Esophagus muscularis mucosa (tissue), 3 donors: ENCODE measurements at regions not wholly inside any gene's neighbourhood (a gene's known extent, or its start where the extent isn't known, plus 50 kb on each side); places are given as distances from the start of the nearest gene placed in this dataset.

Source experiments
- POLR2A ChIP-seq: fragments of 450-650 bp; IDR thresholded peaks from one replicate; pipeline ENCODE4 v1.6.1; 2017; ENCODE audit warnings: antibody characterized with exemption, moderate library complexity, mild to moderate bottlenecking, low read depth
- TF ChIP-seq, protein P1 (sequence below), 3 experiments: fragments of 200-600 bp in 2 of 3; fragments of 450-650 bp in 1 of 3; sonication (generic) in 2 of 3; IDR thresholded peaks; one replicate each; pipeline ENCODE4 v1.5.1; 2017 to 2019; ENCODE audit warnings: antibody characterized with exemption in 3 of 3, mild to moderate bottlenecking in 2 of 3, moderate library complexity in 1 of 3

- TF ChIP-seq, protein P1, sequence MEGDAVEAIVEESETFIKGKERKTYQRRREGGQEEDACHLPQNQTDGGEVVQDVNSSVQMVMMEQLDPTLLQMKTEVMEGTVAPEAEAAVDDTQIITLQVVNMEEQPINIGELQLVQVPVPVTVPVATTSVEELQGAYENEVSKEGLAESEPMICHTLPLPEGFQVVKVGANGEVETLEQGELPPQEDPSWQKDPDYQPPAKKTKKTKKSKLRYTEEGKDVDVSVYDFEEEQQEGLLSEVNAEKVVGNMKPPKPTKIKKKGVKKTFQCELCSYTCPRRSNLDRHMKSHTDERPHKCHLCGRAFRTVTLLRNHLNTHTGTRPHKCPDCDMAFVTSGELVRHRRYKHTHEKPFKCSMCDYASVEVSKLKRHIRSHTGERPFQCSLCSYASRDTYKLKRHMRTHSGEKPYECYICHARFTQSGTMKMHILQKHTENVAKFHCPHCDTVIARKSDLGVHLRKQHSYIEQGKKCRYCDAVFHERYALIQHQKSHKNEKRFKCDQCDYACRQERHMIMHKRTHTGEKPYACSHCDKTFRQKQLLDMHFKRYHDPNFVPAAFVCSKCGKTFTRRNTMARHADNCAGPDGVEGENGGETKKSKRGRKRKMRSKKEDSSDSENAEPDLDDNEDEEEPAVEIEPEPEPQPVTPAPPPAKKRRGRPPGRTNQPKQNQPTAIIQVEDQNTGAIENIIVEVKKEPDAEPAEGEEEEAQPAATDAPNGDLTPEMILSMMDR (IDR thresholded peaks at IDR 0.05): no peak
- TF ChIP-seq POLR2A: no peak
Observed at GRCh38 chr11:70859180-70859579, 393.2 kb downstream of the SHANK2 start.
